Vagina (tissue), 2 donors: ENCODE measurements at regions not wholly inside any gene's neighbourhood (a gene's known extent, or its start where the extent isn't known, plus 50 kb on each side); places are given as distances from the start of the nearest gene placed in this dataset.

ENCODE experiments used
- CTCF ChIP-seq, 3 experiments: fragments of 450-650 bp in 2 of 3; fragments of 200-600 bp in 1 of 3; sonication (generic) in 1 of 3; IDR thresholded peaks; one replicate each; pipeline ENCODE4 v1.5.1; 2017 to 2019; ENCODE audit warnings: antibody characterized with exemption in 3 of 3, mild to moderate bottlenecking in 2 of 3, moderate library complexity in 2 of 3
- POLR2A ChIP-seq, 2 donors: fragments of 450-650 bp; IDR thresholded peaks; one replicate each; pipeline ENCODE4 v1.6.1; 2017; ENCODE audit warnings: antibody characterized with exemption in 2 of 2, mild to moderate bottlenecking in 2 of 2, moderate library complexity in 2 of 2

GRCh38 chr9:29230931-29231330 lies 1657.7 kb upstream of the C9orf72 start:
- TF ChIP-seq CTCF (IDR thresholded peaks at IDR 0.05) (no peak), POLR2A (IDR thresholded peaks at IDR 0.05) (no peak)
